ENCODE measurements at regions not wholly inside any gene's neighbourhood (a gene's known extent, or its start where the extent isn't known, plus 50 kb on each side); places are given as distances from the start of the nearest gene placed in this dataset.

- no peak for DNase-seq
- H3K4me3 Mint-ChIP-seq, result no peak overlapping the region
- H3K27me3 Mint-ChIP-seq (ENCODE audit: low read depth), result no peaks in the 10 kb centered on the region
- H3K36me3 Mint-ChIP-seq (ENCODE audit: insufficient read depth), result no peaks in the 10 kb centered on the region
- H3K9me3 Mint-ChIP-seq, result no peaks in the 10 kb centered on the region
- ATAC-seq, result no peak
- H3K4me1 Mint-ChIP-seq (ENCODE audit: low read depth), result peaks cover 9% of the 10 kb centered on the region
Observed at GRCh38 chr10:110443239-110444003, 54.3 kb upstream of the DUSP5 start.

- Mint-ChIP-seq H3K4me3 (no peak overlapping the region), H3K4me1 (ENCODE audit: low read depth) (peaks cover 9% of the 10 kb centered on the region), H3K9me3 (no peaks in the 10 kb centered on the region), H3K36me3 (ENCODE audit: insufficient read depth) (no peaks in the 10 kb centered on the region), H3K27me3 (ENCODE audit: low read depth) (no peaks in the 10 kb centered on the region)
- no peak for ATAC-seq
- no peak for DNase-seq
Observed at GRCh38 chr10:110444004-110444337, 53.7 kb upstream of the DUSP5 start.

- Mint-ChIP-seq H3K4me1 (ENCODE audit: low read depth) (peaks cover 9% of the 10 kb centered on the region), H3K4me3 (no peak overlapping the region), H3K9me3 (no peaks in the 10 kb centered on the region), H3K36me3 (ENCODE audit: insufficient read depth) (no peaks in the 10 kb centered on the region), H3K27me3 (ENCODE audit: low read depth) (no peaks in the 10 kb centered on the region)
- no peak for ATAC-seq
- no peak for DNase-seq
Observed at GRCh38 chr10:110445871-110446270, 51.8 kb upstream of the DUSP5 start.

- no peak for DNase-seq
- Mint-ChIP-seq H3K9me3 (no peaks in the 10 kb centered on the region), H3K4me1 (ENCODE audit: low read depth) (peaks cover 9% of the 10 kb centered on the region), H3K36me3 (ENCODE audit: insufficient read depth) (no peaks in the 10 kb centered on the region), H3K27me3 (ENCODE audit: low read depth) (no peaks in the 10 kb centered on the region), H3K4me3 (no peak overlapping the region)
- no peak for ATAC-seq
Observed at GRCh38 chr10:110446277-110446676, 51.4 kb upstream of the DUSP5 start.

GRCh38 chr10:110446954-110447608, 50.6 kb upstream of the DUSP5 start:
- Mint-ChIP-seq H3K36me3 (ENCODE audit: insufficient read depth) (no peaks in the 10 kb centered on the region), H3K4me3 (no peak overlapping the region), H3K27me3 (ENCODE audit: low read depth) (no peaks in the 10 kb centered on the region), H3K9me3 (no peaks in the 10 kb centered on the region), H3K4me1 (ENCODE audit: low read depth) (peaks cover 3% of the 10 kb centered on the region)
- ATAC-seq, result no peak
- no peak for DNase-seq

GRCh38 chr10:110447886-110448285, 49.8 kb upstream of the DUSP5 start:
- Mint-ChIP-seq H3K4me3 (no peak overlapping the region), H3K9me3 (no peaks in the 10 kb centered on the region), H3K4me1 (ENCODE audit: low read depth) (no peaks in the 10 kb centered on the region), H3K27me3 (ENCODE audit: low read depth) (no peaks in the 10 kb centered on the region), H3K36me3 (ENCODE audit: insufficient read depth) (no peaks in the 10 kb centered on the region)
- DNase-seq (no peak), ATAC-seq (no peak)
